GM21717 (cell line): ENCODE measurements at regions not wholly inside any gene's neighbourhood (a gene's known extent, or its start where the extent isn't known, plus 50 kb on each side); places are given as distances from the start of the nearest gene placed in this dataset.
"Not testable (repeated sequence)": the region's sequence is repeated elsewhere in the genome, so short reads cannot be mapped to it uniquely, and the experiment has no call there.

Experiments used
- ATAC-seq: cut with Tn5 transposase; IDR thresholded peaks from one replicate; pipeline ENCODE4 v1.9.1; 2021; ENCODE audit warnings: mild to moderate bottlenecking, moderate library complexity; ENCODE audit not compliant: unreplicated experiment

- ATAC-seq = no peak
Observed at GRCh38 chr21:22258821-22259220, 1260.6 kb downstream of the NCAM2 start.

- ATAC-seq = no peak
Observed at GRCh38 chr21:22260274-22260673, 1262.1 kb downstream of the NCAM2 start.

GRCh38 chr21:22263890-22264289, 1265.7 kb downstream of the NCAM2 start:
- no peak for ATAC-seq

GRCh38 chr21:22277341-22277740, 1279.1 kb downstream of the NCAM2 start:
- no peak for ATAC-seq

GRCh38 chr21:22278366-22278765, 1280.2 kb downstream of the NCAM2 start:
- no peak for ATAC-seq

- no peak for ATAC-seq
Observed at GRCh38 chr21:22280851-22281250, 1282.6 kb downstream of the NCAM2 start.

GRCh38 chr21:22288885-22289499, 1290.8 kb downstream of the NCAM2 start:
- ATAC-seq = no peak

GRCh38 chr21:22292144-22292543, 1293.9 kb downstream of the NCAM2 start:
- ATAC-seq = no peak

GRCh38 chr21:22297575-22297974, 1299.4 kb downstream of the NCAM2 start:
- ATAC-seq = no peak

- ATAC-seq = no peak
Observed at GRCh38 chr21:22311741-22312462, 1313.7 kb downstream of the NCAM2 start.

GRCh38 chr21:22314963-22315362, 1316.8 kb downstream of the NCAM2 start:
- ATAC-seq = no peak

GRCh38 chr21:22319435-22319834, 1321.2 kb downstream of the NCAM2 start:
- no peak for ATAC-seq

- ATAC-seq = no peak
Observed at GRCh38 chr21:22342889-22343288, 1344.7 kb downstream of the NCAM2 start.

GRCh38 chr21:22343303-22343702, 1345.1 kb downstream of the NCAM2 start:
- no peak for ATAC-seq

GRCh38 chr21:22343721-22344120, 1345.5 kb downstream of the NCAM2 start:
- ATAC-seq = no peak

GRCh38 chr21:22345624-22346023, 1347.4 kb downstream of the NCAM2 start:
- no peak for ATAC-seq

GRCh38 chr21:22346576-22346975, 1348.4 kb downstream of the NCAM2 start:
- no peak for ATAC-seq

GRCh38 chr21:22351076-22351475, 1352.9 kb downstream of the NCAM2 start:
- ATAC-seq = no peak

GRCh38 chr21:22352088-22352487, 1353.9 kb downstream of the NCAM2 start:
- ATAC-seq = no peak

GRCh38 chr21:22355949-22356348, 1357.7 kb downstream of the NCAM2 start:
- no peak for ATAC-seq

- no peak for ATAC-seq
Observed at GRCh38 chr21:22356663-22357062, 1358.5 kb downstream of the NCAM2 start.

- ATAC-seq = not testable (repeated sequence)
Observed at GRCh38 chr21:22359599-22359998, 1361.4 kb downstream of the NCAM2 start.

GRCh38 chr21:22363504-22363903, 1365.3 kb downstream of the NCAM2 start:
- no peak for ATAC-seq
